Stimulated activated naive CD8-positive, alpha-beta T cell treated with anti-CD3 and anti-CD28 coated beads, Interleukin-15, Interleukin-2, amounts not matched to agents 100 ng/mL and 50 ng/mL, for 24 hours (primary cell): ENCODE measurements at regions not wholly inside any gene's neighbourhood (a gene's known extent, or its start where the extent isn't known, plus 50 kb on each side); places are given as distances from the start of the nearest gene placed in this dataset.

Experiments
- H3K27ac Mint-ChIP-seq: one replicate; pipeline ENCODE4 v1.8.0; 2021; ENCODE audit warnings: mild to moderate bottlenecking, mixed read lengths
- H3K27me3 Mint-ChIP-seq: one replicate; pipeline ENCODE4 v1.8.0; 2021; ENCODE audit warnings: mixed read lengths
- H3K36me3 Mint-ChIP-seq: one replicate; pipeline ENCODE4 v1.8.0; 2021; ENCODE audit warnings: low read depth, mixed read lengths
- H3K4me1 Mint-ChIP-seq: one replicate; pipeline ENCODE4 v1.8.0; 2021; ENCODE audit warnings: low read depth, mixed read lengths
- H3K4me3 Mint-ChIP-seq: one replicate; pipeline ENCODE4 v1.8.0; 2021; ENCODE audit warnings: mild to moderate bottlenecking, mixed read lengths
- H3K9me3 Mint-ChIP-seq: one replicate; pipeline ENCODE4 v1.8.0; 2021; ENCODE audit warnings: mixed read lengths

GRCh38 chr13:110799246-110800236 lies 86.0 kb downstream of the ING1 start:
- Mint-ChIP-seq H3K36me3 (no peaks in the 10 kb centered on the region), H3K4me3 (peak overlapping the region; percentile 24), H3K4me1 (peaks cover 10% of the 10 kb centered on the region), H3K27me3 (peaks cover 63% of the 10 kb centered on the region), H3K27ac (no peak overlapping the region), H3K9me3 (no peaks in the 10 kb centered on the region)

GRCh38 chr13:110801044-110801443 lies 87.5 kb downstream of the ING1 start:
- H3K27me3 Mint-ChIP-seq, result peaks cover 73% of the 10 kb centered on the region
- no peaks in the 10 kb centered on the region for H3K9me3 Mint-ChIP-seq
- H3K36me3 Mint-ChIP-seq, result no peaks in the 10 kb centered on the region
- no peak overlapping the region for H3K4me3 Mint-ChIP-seq
- H3K27ac Mint-ChIP-seq, result no peak overlapping the region
- H3K4me1 Mint-ChIP-seq, result peaks cover 10% of the 10 kb centered on the region

GRCh38 chr13:110802260-110802659 lies 88.8 kb downstream of the ING1 start:
- Mint-ChIP-seq H3K9me3 (no peaks in the 10 kb centered on the region), H3K36me3 (no peaks in the 10 kb centered on the region), H3K4me3 (no peak overlapping the region), H3K27ac (no peak overlapping the region), H3K27me3 (peaks cover 68% of the 10 kb centered on the region), H3K4me1 (peaks cover 10% of the 10 kb centered on the region)

- peaks cover 63% of the 10 kb centered on the region for H3K27me3 Mint-ChIP-seq
- H3K36me3 Mint-ChIP-seq, result no peaks in the 10 kb centered on the region
- H3K4me1 Mint-ChIP-seq, result peaks cover 3% of the 10 kb centered on the region
- H3K9me3 Mint-ChIP-seq, result no peaks in the 10 kb centered on the region
- no peak overlapping the region for H3K27ac Mint-ChIP-seq
- H3K4me3 Mint-ChIP-seq, result no peak overlapping the region
Observed at GRCh38 chr13:110806636-110807035, 93.1 kb downstream of the ING1 start.

- H3K27ac Mint-ChIP-seq, result no peak overlapping the region
- H3K36me3 Mint-ChIP-seq, result no peaks in the 10 kb centered on the region
- H3K4me3 Mint-ChIP-seq, result no peak overlapping the region
- peaks cover 64% of the 10 kb centered on the region for H3K27me3 Mint-ChIP-seq
- H3K4me1 Mint-ChIP-seq, result peaks cover 10% of the 10 kb centered on the region
- no peaks in the 10 kb centered on the region for H3K9me3 Mint-ChIP-seq
Observed at GRCh38 chr13:110807546-110807945, 94.0 kb downstream of the ING1 start.

- Mint-ChIP-seq H3K36me3 (no peaks in the 10 kb centered on the region), H3K27ac (no peak overlapping the region), H3K4me1 (peaks cover 10% of the 10 kb centered on the region), H3K4me3 (no peak overlapping the region), H3K9me3 (no peaks in the 10 kb centered on the region), H3K27me3 (peaks cover 66% of the 10 kb centered on the region)
Observed at GRCh38 chr13:110808138-110808537, 94.6 kb downstream of the ING1 start.

GRCh38 chr13:110809871-110810486 lies 96.5 kb downstream of the ING1 start:
- Mint-ChIP-seq H3K9me3 (no peaks in the 10 kb centered on the region), H3K4me1 (peaks cover 10% of the 10 kb centered on the region), H3K4me3 (no peak overlapping the region), H3K27me3 (peaks cover 67% of the 10 kb centered on the region), H3K36me3 (no peaks in the 10 kb centered on the region), H3K27ac (no peak overlapping the region)

- Mint-ChIP-seq H3K27me3 (peaks cover 58% of the 10 kb centered on the region), H3K4me1 (peaks cover 10% of the 10 kb centered on the region), H3K36me3 (no peaks in the 10 kb centered on the region), H3K9me3 (no peaks in the 10 kb centered on the region), H3K4me3 (no peak overlapping the region), H3K27ac (no peak overlapping the region)
Observed at GRCh38 chr13:110811008-110811720, 97.7 kb downstream of the ING1 start.

- peaks cover 10% of the 10 kb centered on the region for H3K4me1 Mint-ChIP-seq
- peaks cover 58% of the 10 kb centered on the region for H3K27me3 Mint-ChIP-seq
Observed at GRCh38 chr13:110811771-110812120, 98.2 kb downstream of the ING1 start.

GRCh38 chr13:110812121-110812868 lies 98.8 kb downstream of the ING1 start:
- peaks cover 10% of the 10 kb centered on the region for H3K4me1 Mint-ChIP-seq
- H3K27ac Mint-ChIP-seq, result no peak overlapping the region
- H3K4me3 Mint-ChIP-seq, result peak overlapping the region; percentile 55
- H3K27me3 Mint-ChIP-seq, result peaks cover 54% of the 10 kb centered on the region
- no peaks in the 10 kb centered on the region for H3K9me3 Mint-ChIP-seq
- no peaks in the 10 kb centered on the region for H3K36me3 Mint-ChIP-seq

More at GRCh38 chr13:110811771-110812120, 98.2 kb downstream of the ING1 start:
- Mint-ChIP-seq H3K36me3 (no peaks in the 10 kb centered on the region), H3K4me3 (no peak overlapping the region), H3K27ac (no peak overlapping the region), H3K9me3 (no peaks in the 10 kb centered on the region)

GRCh38 chr13:110812869-110813645 lies 99.6 kb downstream of the ING1 start:
- Mint-ChIP-seq H3K4me1 (peaks cover 10% of the 10 kb centered on the region), H3K27ac (no peak overlapping the region), H3K27me3 (peaks cover 49% of the 10 kb centered on the region), H3K36me3 (no peaks in the 10 kb centered on the region), H3K9me3 (no peaks in the 10 kb centered on the region), H3K4me3 (no peak overlapping the region)

GRCh38 chr13:110813646-110814624 lies 100.4 kb downstream of the ING1 start:
- H3K36me3 Mint-ChIP-seq, result no peaks in the 10 kb centered on the region
- no peak overlapping the region for H3K4me3 Mint-ChIP-seq
- peaks cover 43% of the 10 kb centered on the region for H3K27me3 Mint-ChIP-seq
- no peaks in the 10 kb centered on the region for H3K9me3 Mint-ChIP-seq
- no peak overlapping the region for H3K27ac Mint-ChIP-seq
- peaks cover 10% of the 10 kb centered on the region for H3K4me1 Mint-ChIP-seq
